C4-2B (cell line): ENCODE measurements at regions not wholly inside any gene's neighbourhood (a gene's known extent, or its start where the extent isn't known, plus 50 kb on each side); places are given as distances from the start of the nearest gene placed in this dataset.

Source experiments
- ZFX ChIP-seq: fragments of 450-650 bp; IDR thresholded peaks from 2 replicates; pipeline ENCODE4 v1.6.1; 2017
- TF ChIP-seq, protein P1 (sequence below): fragments of 450-650 bp; conservative IDR thresholded peaks from 2 replicates; pipeline ENCODE4 v1.5.1; 2017; ENCODE audit warnings: mild to moderate bottlenecking

- TF ChIP-seq, protein P1, sequence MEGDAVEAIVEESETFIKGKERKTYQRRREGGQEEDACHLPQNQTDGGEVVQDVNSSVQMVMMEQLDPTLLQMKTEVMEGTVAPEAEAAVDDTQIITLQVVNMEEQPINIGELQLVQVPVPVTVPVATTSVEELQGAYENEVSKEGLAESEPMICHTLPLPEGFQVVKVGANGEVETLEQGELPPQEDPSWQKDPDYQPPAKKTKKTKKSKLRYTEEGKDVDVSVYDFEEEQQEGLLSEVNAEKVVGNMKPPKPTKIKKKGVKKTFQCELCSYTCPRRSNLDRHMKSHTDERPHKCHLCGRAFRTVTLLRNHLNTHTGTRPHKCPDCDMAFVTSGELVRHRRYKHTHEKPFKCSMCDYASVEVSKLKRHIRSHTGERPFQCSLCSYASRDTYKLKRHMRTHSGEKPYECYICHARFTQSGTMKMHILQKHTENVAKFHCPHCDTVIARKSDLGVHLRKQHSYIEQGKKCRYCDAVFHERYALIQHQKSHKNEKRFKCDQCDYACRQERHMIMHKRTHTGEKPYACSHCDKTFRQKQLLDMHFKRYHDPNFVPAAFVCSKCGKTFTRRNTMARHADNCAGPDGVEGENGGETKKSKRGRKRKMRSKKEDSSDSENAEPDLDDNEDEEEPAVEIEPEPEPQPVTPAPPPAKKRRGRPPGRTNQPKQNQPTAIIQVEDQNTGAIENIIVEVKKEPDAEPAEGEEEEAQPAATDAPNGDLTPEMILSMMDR, result no peak
- TF ChIP-seq ZFX, result no peak
These were observed 464.9 kb downstream of the MATN1 start for GRCh38 chr1:30258471-30258870.
